Adrenal gland (tissue), 9 donors: ENCODE measurements at regions not wholly inside any gene's neighbourhood (a gene's known extent, or its start where the extent isn't known, plus 50 kb on each side); places are given as distances from the start of the nearest gene placed in this dataset.
A peak's percentile ranks its signal among the peaks of the same experiment; 100 is the strongest.

Experiments used
- DNase-seq, 7 donors: peaks; one replicate each; pipeline ENCODE4 v3.0.0-alpha.2; 2019 to 2020
- H3K27ac ChIP-seq, 5 donors: fragments of 200-600 bp; sonication (generic) in 4 of 5; 1 replicate in 3 of 5; 2 replicates in 2 of 5; pipeline versions ENCODE4 v1.5.1 to v1.8.0; 2016 to 2020; ENCODE audit warnings: mild to moderate bottlenecking in 1 of 5
- H3K27me3 ChIP-seq: fragments of 200-600 bp; 2 replicates; pipeline ENCODE4 v1.8.0; 2021
- H3K36me3 ChIP-seq, 2 donors: fragments of 200-600 bp; replicated peaks in 1 of 2; 1 replicate in 1 of 2; 2 replicates in 1 of 2; pipeline versions ENCODE4 v1.5.1 to v1.8.0; 2018 to 2022
- H3K4me1 ChIP-seq, 2 donors: fragments of 200-600 bp; replicated peaks in 1 of 2; 1 replicate in 1 of 2; 2 replicates in 1 of 2; pipeline versions ENCODE4 v1.5.1 to v1.8.0; 2018 to 2021
- H3K4me3 ChIP-seq, 4 donors: fragments of 200-600 bp; sonication (generic) in 3 of 4; one replicate each; pipeline ENCODE4 v1.5.1; 2016 to 2018
- H3K9me3 ChIP-seq, 3 donors: fragments of 200-600 bp; sonication (generic) in 1 of 3; replicated peaks in 1 of 3; 1 replicate in 2 of 3; 2 replicates in 1 of 3; pipeline versions ENCODE4 v1.5.1 to v1.8.0; 2016 to 2021
- CTCF ChIP-seq, 6 experiments: fragments of 450-650 bp in 4 of 6; fragments of 200-600 bp in 2 of 6; sonication (generic) in 1 of 6; IDR thresholded peaks; 1 replicate in 5 of 6; 2 replicates in 1 of 6; pipeline versions ENCODE4 v1.5.1 to v1.8.0; 2016 to 2021; ENCODE audit warnings: antibody characterized with exemption in 6 of 6, mild to moderate bottlenecking in 2 of 6, moderate library complexity in 1 of 6
- POLR2A ChIP-seq, 2 donors: fragments of 450-650 bp; IDR thresholded peaks; one replicate each; pipeline ENCODE4 v1.6.1; 2017; ENCODE audit warnings: antibody characterized with exemption in 2 of 2, mild to moderate bottlenecking in 2 of 2, moderate library complexity in 1 of 2
- WGBS, 4 donors: extraction: QIAGEN DNeasy Blood & Tissue Kit in 2 of 4; methylation state at CpG; one replicate each; pipeline versions ENCODE4 v1.1.5 to v1.1.7; 2013 to 2017; 5-methylcytosine and 5-hydroxymethylcytosine counted together
- intact Hi-C, 2 donors: fragments of 100-400 bp; cut with DNase I; formaldehyde crosslinking; loops; one replicate each; pipeline versions ENCODE4 v1.14.1 to v1.15.0; 2022 to 2023
- donor health status: healthy with polysubstance abuse.
- donor health status: Bipolar disorder and iron deficiency.
- donor health status: DM: yes; HTN: yes; CAD: no.
- donor health status: DM: no; HTN: no; CAD: no.
- donor health status: DM: no; HTN: no; CAD: no.

- intact Hi-C loops: no loop called here
- H3K9me3 ChIP-seq: no peaks in the 10 kb centered on the region
- H3K27me3 ChIP-seq: no peaks in the 10 kb centered on the region
- H3K36me3 ChIP-seq: no peaks in the 10 kb centered on the region
- TF ChIP-seq CTCF (IDR thresholded peaks at IDR 0.05): no peak
- TF ChIP-seq POLR2A (IDR thresholded peaks at IDR 0.05): no peak
- H3K4me3 ChIP-seq: no peak overlapping the region
- WGBS, 4 donors: 63 to 80% (median 75%) methylated on average over 7 to 8 of the region's 8 CpGs
- no peaks in the 10 kb centered on the region for H3K4me1 ChIP-seq
- no peak for DNase-seq
- no peak overlapping the region for H3K27ac ChIP-seq
Measured at GRCh38 chr4:57437649-57438048, 327.5 kb upstream of the IGFBP7 start.

GRCh38 chr4:57435300-57435699 lies 325.1 kb upstream of the IGFBP7 start:
- no peak for DNase-seq
- intact Hi-C loops: no loop called here
- no peak overlapping the region for H3K27ac ChIP-seq
- TF ChIP-seq POLR2A (IDR thresholded peaks at IDR 0.05) (no peak), CTCF (IDR thresholded peaks at IDR 0.05) (no peak)
- H3K4me1 ChIP-seq: no peaks in the 10 kb centered on the region
- H3K27me3 ChIP-seq: peaks cover 3% of the 10 kb centered on the region
- no peak overlapping the region for H3K4me3 ChIP-seq
- H3K36me3 ChIP-seq: no peaks in the 10 kb centered on the region
- H3K9me3 ChIP-seq: no peaks in the 10 kb centered on the region
- 76 to 84% (median 77%) methylated on average over 3 of the region's 3 CpGs for WGBS, 4 donors

- no peaks in the 10 kb centered on the region for H3K9me3 ChIP-seq
- TF ChIP-seq CTCF (IDR thresholded peaks at IDR 0.05) (no peak), POLR2A (IDR thresholded peaks at IDR 0.05) (no peak)
- H3K27me3 ChIP-seq: peaks cover 3% of the 10 kb centered on the region
- no peaks in the 10 kb centered on the region for H3K36me3 ChIP-seq
- no peaks in the 10 kb centered on the region for H3K4me1 ChIP-seq
- whole genome bisulfite sequencing, 4 donors: 70 to 90% (median 75%) methylated on average over 2 of the region's 2 CpGs
- intact Hi-C loops: no loop called here
- no peak overlapping the region for H3K27ac ChIP-seq
- H3K4me3 ChIP-seq: no peak overlapping the region
- no peak for DNase-seq
Measured at GRCh38 chr4:57430726-57431125, 320.5 kb upstream of the IGFBP7 start.

GRCh38 chr4:57426779-57427395 lies 316.7 kb upstream of the IGFBP7 start:
- 6 to 12% (median 9%) methylated on average over 10 to 11 of the region's 11 CpGs for WGBS, 4 donors
- H3K4me3 ChIP-seq: no peak overlapping the region
- no peaks in the 10 kb centered on the region for H3K9me3 ChIP-seq
- no peak overlapping the region for H3K27ac ChIP-seq
- TF ChIP-seq POLR2A (IDR thresholded peaks at IDR 0.05): no peak
- TF ChIP-seq CTCF (IDR thresholded peaks at IDR 0.05): peak; percentile 50 to 82 (median 70)
- peaks cover 3% of the 10 kb centered on the region for H3K27me3 ChIP-seq
- intact Hi-C loops: no loop called here
- DNase-seq: peak; percentile 67 to 83 (median 75)
- peaks cover 0 to 3% of the 10 kb centered on the region in 2 donors for H3K4me1 ChIP-seq
- H3K36me3 ChIP-seq: no peaks in the 10 kb centered on the region
